Activated CD4-positive, alpha-beta T cell treated with anti-CD3 and anti-CD28 coated beads for 24 hours (primary cell): ENCODE measurements at regions not wholly inside any gene's neighbourhood (a gene's known extent, or its start where the extent isn't known, plus 50 kb on each side); places are given as distances from the start of the nearest gene placed in this dataset.

ENCODE experiments used
- DNase-seq, 2 donors: peaks; one replicate each; pipeline ENCODE4 v3.0.0-alpha.2; 2020; ENCODE audit warnings: low read depth in 2 of 2

DNA sequence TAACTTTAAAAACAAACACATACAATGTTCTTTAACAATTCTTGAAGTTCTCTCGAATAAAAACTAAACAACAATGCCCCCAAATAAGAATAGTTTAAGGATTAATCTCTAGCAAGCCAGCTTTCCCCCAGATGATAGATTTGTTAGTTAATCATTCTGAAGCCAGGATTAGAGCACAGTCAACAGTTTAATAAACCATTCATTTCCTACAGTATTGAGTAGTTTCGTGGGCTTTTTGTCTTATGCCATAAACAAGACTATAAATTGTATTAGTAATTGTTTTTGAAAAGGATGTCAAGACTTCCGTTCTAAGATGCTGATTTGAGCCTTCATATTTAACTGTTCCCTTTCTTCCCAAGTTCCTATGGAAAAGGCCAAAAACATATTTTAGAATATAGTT lies 136.6 kb downstream of the PIK3R1 start:
- no peak for DNase-seq

DNA sequence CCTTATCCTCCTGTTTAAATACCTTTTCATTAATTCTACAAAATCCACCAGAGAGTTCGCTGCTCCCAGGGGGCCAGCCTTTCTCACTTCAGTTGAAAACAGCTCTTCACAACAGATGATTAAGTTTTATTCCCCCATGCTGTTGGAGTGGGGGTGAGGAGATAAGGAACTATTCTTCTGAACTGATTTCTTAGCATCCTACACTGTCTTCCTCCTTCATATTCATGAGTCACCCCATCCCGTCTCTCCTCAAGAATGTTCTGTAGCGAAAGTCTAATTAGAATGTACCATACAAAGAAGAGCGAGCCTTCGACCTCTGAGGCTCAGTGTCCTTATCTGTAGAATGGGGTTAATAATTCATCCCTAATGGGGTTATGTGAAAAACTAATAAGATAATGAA lies 138.0 kb downstream of the PIK3R1 start:
- no peak for DNase-seq

DNA sequence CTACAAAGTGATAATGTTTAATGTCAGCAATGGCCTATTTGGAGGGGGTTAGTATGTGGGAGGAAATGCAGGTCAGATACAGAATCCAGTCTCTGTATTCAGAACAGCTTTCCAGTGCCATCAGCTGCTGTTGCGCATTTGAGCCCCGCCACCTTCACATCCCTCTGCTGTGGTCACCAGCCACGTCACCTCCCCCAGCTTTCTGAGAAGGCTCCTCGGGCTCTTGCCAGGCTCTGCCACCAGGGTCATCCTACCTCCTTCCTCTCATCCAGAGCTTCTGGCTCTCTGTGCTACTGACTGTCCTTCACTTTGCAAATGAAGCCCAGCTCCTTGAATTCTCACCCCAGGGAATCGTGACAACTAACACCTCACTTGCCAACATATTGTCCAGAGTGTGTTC lies 138.8 kb downstream of the PIK3R1 start:
- no peak for DNase-seq

DNA sequence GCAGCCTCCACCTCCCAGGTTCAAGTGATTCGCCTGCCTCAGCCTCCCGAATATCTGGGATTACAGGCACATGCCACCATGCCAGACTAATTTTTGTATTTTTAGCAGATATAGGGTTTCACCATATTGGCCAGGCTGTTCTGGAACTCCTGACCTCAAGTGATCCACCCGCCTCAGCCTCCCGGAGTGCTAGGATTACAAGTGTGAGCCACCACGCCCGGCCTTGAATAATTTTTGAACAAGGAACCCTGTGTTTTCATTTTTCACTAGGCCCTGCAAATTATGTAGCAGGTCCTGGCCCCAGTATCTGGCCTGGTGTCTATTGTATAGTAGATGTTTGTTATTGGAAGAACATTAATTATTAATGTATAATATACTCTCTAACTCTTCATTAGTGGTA lies 140.7 kb downstream of the PIK3R1 start:
- DNase-seq = no peak

DNA sequence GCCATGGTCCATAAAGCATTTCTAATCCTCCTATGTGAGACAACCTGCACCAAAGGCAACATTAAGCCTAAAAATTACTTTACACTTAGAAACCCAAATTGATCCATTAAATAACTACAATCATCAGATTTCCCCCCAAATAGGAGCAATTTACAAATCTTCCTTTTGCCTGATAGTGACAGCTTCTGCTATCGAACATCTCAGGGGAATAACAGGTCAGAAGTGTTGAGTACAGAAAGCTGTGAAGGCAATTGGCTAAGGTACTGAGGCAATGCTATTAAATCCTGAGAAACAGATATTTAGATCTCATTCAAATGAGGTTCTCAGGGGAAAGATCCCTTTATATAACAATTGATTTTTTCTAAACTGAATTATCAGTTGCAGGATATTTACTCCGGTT lies 141.1 kb downstream of the PIK3R1 start:
- DNase-seq = no peak

DNA sequence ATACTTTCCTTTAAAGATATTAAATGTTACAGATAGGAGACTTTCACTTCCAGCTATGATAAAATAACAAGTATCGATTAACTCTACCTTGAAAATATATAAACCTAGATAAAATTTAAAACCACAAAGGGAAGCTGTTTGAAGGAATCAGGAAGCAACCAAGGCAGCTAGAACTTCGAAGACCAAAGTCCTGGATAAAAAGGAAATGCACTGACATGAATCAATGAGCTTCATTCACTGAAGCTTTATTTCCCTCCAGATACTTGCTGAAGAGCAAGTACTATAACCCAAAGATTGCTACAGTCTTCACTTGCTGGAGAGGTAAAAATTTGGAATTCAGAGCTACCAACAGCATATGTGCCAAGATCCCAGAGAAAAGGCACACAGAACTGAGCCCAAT lies 144.1 kb downstream of the PIK3R1 start:
- DNase-seq = no peak

DNA sequence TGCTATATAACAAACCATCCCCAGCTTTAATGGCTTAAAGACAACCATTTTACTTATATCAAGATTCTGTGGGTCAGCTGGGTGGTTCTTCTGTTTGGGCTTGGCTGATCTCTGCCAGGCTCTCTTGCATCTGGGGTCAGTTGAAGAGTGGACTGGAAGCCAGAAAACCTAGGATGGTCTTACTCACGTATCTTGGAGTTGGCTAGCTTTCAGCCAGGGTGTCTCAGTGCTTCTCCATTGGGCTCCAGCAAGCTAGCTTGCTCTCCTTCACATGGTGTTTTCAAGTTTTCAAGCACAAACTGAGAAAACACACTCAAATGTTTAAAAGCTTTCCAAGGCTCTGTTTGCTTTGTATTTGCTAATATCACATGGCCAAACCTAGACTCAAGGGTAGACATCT lies 146.8 kb downstream of the PIK3R1 start:
- no peak for DNase-seq

DNA sequence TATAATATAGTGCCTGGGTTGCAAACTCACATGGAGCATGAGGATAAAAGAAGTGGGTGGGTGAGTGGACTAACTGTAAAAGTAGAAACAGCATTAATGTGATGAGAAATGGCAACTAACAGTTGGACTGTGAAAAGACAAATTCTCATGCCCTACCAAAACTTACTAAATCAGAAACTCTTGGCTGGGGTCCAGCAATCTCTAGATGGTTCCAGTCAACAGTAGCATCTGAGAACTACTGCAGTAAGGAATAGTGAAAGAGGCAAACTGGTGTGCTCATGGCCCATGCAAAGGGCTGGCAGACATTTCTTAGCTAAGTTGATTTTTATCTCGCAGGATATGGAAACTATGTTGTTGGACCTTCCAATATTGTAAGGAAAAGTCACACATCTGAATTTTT lies 150.3 kb downstream of the PIK3R1 start:
- no peak for DNase-seq

DNA sequence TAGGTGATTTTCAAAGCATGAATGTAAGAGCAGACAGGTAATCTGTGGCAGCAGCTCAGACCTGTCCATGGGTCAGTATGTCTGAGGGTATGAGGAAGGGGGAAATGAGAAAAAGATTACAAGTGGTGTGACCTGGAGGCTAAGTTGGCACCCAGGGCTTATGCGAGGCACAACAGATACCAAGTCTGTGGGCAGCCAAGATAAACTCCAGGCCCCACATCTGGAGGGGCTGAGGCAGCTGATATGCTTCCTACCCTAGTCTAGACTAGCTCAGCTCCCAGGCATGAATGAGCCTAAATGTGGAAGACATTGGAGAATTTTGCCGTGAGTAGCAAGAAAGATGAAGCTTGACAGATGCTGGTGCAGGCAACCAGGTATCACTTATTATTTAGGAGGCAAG lies 151.7 kb downstream of the PIK3R1 start:
- DNase-seq = no peak

DNA sequence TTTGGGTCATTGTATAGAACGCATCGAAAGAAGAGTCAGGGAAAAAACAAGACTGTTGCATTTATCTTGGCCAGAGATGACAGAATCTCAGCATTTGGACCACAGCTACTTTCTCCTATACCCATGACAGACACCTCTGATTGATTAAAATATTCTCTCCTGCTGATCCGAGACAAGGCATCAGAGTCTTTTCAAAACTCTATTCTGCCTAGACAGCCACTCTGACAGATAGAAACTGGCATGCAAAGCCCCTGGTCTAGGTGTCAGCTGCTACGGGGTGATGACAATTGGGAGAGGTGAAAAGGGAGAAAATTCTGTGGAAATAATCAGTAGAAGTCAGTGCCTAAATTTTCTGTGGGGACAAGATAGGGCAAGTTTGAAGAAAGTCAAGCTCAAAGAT lies 152.2 kb downstream of the PIK3R1 start:
- DNase-seq = no peak

DNA sequence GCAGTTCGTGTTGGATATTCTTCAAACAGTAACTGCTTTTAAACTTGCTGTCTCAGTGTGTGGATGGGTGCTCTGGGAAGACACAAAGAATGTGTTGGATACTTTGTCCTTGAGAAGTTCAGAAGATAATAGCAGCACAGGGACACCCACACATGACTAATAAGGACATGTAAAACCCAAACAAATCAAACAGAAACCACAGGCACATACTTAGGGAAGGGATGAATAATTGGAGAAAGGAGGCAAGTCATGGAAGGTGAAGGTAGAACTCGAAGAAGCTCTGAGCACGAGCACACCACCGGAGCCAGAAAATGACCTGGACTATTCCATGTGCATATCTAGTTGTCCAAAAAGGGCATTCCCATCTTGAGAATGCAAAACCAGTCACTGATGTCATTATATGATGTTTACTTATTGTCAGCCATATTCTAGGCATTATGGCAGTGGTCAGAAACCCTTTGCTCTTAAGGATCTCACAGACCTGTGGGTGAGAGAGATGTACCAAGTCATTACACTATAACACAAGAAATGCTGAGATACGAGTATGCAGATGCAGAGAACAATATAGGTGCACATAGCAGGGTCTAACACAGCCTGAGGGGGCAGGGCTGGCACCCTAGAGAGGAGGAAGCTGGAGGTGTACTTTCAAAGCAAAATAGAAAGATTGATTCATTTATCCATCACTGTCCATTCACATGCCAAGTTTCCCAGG lies 152.9 kb downstream of the PIK3R1 start:
- no peak for DNase-seq

DNA sequence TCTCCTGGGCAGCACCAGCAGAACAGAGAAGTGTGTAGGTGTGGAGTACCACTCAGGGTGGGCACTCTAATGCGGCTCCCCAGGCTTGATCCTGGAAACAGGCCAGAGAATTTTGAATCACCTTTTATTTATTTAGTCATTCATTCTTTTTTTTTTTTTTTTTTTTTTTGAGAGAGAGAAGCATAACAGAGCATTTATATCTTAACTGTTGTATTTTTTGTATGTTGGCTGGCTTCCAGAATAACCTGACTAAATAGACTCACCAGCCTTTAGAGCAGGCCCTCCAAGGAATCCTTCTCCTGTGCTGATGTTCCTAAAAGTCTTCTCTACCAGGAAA lies 153.4 kb downstream of the PIK3R1 start:
- DNase-seq = no peak

DNA sequence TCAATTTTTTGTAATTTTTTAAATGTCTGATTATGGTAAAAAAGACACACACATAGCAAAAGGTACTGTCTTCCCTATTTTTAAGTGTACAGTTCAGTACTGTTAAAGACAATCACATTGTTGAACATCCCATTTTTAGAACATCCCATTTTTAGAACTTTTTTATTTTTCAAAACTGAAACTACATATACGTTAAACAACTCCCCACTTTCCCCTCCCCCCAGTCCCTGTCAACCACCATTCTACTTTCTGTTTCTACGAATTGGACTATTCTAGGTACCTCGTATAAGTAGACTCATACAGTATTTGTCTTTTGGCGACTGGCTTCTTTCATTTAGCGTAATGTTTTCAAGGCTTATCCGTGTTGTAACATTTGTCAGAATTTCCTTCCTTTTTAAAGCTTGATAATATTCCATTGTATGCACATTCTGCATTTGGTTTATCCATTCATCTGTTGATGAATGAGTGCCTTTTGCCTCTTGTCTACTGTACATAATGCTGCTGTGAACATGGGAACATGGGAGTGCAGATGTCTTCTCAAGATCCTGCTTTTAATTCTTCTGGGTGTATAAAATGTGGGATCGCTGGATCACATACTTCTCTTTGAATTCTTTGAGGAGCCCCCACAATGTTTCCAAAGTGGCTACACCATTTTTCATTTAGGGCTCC lies 154.0 kb downstream of the PIK3R1 start:
- peak in 1 of 2 donors; percentile 32 for DNase-seq

DNA sequence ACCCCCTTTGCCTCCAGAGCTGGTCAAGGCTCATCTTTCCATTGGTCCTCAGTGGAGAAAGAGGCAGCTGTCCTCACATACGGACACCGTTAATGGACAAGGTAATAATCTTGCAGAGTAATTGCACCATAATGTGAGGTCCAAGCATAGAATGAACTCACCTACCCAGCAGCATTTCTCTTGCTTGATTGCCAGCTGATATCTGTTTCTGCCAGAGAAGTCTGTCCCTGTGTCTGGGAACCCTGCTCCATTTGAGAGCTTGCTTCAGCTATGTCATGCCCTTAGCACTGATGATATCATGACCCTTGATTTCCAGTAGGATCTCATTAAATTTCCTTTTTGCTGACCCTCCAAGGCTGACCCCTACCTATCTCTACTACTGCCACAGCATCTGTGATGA lies 154.6 kb downstream of the PIK3R1 start:
- DNase-seq = no peak

DNA sequence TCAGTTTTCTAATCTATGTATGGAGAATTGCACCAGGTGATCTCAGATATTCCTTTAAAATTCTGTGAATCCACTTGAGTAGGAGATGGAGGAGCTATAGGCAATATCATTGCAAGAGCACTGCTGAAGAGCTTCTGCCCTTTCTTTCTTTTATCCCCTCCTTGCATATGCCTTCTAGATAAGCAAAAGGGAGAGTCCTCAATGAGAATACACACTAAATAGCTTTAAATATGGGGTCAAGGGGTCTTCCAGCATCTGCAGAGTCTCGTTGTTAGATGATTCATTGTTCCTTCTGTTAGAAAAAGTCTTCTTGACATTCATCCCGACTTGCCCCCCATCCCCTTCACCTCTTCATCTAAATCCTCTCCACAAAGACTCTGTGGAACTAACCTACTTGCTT lies 156.1 kb downstream of the PIK3R1 start:
- DNase-seq = no peak

DNA sequence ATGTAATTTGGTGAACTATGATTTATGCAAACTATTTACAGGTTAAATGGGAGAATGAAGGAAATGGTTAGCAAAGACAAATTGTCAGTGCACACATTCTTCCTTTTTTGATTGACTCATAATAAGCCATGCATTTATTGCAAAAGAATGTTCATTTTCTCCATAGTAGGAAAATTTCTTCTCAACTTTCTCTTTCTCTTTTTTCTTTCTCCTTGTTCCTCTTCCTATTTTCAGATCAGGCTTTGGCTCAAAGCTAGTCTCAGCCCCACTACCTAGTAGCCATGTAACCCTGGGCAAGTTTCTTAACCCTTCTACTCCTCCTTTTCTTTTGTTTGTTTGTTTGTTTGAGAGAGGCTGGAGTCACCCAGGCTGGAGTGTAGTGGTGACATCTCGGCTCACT lies 156.6 kb downstream of the PIK3R1 start:
- DNase-seq = no peak

DNA sequence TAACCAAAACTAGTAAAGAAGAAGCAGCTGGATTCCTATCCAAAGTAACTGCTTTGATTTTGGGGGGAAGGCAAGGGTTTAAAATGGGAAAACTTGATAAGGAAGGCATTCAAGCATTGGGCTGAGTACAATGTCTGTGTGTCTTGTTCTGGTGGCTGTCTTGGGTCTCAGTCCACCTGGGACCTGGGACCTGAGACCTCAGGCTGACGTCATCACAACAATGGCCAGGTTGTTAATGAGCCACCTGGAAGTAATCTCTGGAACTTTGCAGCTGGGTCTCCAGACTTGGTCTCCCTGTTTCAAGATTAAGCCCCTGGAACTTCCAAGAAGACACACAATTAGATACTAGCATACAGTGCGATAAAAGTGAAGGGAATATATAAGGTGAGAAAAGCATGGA lies 157.5 kb downstream of the PIK3R1 start:
- DNase-seq = no peak

DNA sequence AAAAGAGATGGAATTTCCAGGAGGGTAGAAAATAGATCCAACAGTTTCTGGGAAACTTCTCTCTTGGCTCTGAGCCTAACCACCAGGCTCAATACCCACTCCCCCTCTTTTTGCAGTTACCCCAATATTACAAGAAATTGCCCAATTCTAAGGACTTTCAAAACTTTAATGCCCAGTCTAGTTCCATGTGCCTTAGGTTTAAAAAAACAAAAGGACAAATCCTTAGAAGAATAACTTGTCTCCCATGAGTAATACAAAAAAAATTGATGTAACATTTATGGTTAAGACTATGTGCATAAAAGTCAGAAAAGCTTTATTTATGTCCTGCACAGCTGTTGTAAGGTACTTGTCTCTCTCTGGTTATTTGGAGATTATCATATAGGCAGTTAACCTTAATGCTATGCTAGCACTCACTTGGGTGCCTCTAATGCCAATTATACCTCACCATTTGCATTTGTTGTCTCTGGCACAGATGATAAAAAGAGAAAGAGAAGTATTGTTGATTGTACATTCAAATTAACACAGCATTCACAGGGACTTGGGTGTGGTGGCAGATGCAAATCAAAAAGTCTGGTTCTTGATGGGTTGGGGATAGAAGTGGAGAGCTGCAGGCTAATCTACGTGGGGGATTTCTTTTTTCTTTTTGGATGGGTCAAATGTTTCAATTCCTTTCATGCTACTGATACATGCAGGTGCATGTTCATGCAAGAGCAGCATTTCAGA lies 159.4 kb downstream of the PIK3R1 start:
- DNase-seq = no peak

DNA sequence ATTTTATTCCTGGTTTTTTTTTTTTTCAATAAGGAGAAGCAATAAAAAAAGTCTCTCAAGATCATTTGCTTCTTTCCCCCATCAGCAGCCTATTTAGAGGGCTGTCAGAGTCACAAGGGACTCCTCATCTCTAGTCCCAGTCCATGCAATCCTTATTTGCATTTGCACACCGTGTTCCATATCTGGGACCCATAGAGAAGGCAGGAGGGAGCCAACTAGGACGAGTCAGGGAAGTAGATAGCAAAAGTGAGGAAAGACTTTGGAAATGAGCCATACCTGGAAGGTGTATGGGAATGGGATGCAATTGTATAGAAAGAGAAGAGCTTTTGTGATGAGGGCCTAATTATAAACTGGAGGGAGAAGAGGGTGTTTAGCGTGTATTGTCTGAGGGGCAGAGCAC lies 160.0 kb downstream of the PIK3R1 start:
- DNase-seq = no peak

DNA sequence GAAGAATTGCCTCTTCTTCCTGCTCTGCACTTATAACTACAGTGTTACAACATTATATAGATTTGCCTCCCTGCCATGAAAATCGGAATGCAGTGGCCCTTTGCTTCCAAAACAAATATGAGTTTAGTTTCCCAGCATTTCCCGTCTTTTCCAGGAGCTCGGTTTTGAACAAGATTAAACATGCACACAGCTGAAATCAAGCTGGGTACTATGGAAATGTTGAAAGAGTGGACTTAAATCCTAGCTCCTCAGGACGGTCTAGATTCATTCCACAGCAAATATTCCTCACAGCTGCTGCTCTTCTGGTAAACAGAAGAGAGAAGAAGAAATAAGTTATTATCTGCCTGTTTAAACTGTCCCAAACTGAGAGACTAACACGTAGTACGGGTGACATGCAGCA lies 161.4 kb downstream of the PIK3R1 start:
- DNase-seq = no peak

DNA sequence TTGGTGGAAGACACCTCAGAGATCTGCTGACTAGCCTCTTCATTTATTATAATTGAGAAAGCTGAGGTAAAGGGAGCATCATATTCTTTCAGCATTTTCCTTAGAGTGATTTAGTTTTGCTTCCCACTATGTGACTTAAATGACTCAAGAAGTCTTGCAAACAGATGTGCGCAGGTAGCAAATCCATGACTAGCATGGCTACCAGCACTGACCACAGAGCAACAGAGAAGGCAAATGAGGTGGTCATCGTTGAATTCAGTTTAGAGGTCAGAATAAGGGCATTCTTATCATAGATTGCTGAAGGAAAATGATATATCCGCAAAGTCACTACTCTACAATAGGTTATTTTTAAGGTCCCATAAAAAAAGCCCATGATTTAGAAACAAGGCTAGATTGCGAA lies 162.2 kb downstream of the PIK3R1 start:
- DNase-seq = no peak

DNA sequence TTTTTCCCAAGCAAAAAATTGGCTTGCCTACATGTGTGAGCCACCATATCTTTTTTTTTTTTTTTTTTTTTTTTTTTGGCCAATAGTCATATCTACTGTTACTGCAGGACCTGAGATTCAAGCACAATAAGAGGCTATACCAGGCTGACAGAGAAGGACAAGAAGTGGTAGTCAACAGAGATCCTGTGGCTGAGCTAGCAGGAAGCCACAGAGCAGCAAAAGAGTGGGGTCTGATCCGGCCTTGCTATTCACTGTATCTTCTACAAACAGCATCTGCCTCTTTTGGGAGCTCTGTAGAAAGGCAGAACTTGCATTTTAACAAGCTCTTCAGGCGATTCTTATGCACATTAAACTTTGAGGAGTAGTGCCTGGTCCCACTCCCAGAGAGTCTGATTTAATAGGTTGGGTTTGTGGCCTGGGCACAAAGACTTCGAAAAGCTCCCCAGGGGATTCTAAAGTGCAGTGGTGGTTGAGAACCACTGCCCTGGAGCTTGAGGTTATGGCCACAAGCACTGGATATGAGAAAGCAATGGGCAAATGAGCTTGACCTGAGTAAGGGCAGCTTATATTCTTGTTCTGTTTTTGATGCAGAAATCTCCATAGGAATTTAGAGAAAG lies 162.8 kb downstream of the PIK3R1 start:
- no peak for DNase-seq
